Mammary epithelial cell (primary cell): ENCODE measurements at regions not wholly inside any gene's neighbourhood (a gene's known extent, or its start where the extent isn't known, plus 50 kb on each side); places are given as distances from the start of the nearest gene placed in this dataset.

ENCODE experiments used
- CTCF ChIP-seq, 2 donors: IDR thresholded peaks in 1 of 2; conservative IDR thresholded peaks in 1 of 2; 2 replicates each; pipeline ENCODE4 v1.5.1; 2011 to 2012; ENCODE audit warnings: inconsistent platforms in 2 of 2, low read length in 2 of 2, mild to moderate bottlenecking in 2 of 2, control low read depth in 1 of 2, low read depth in 1 of 2; ENCODE audit not compliant: insufficient read depth in 1 of 2; ENCODE audit errors: extremely low read depth in 1 of 2
- EZH2 ChIP-seq: IDR thresholded peaks from 2 replicates; pipeline ENCODE4 v1.6.1; 2012; ENCODE audit warnings: low read length, inconsistent platforms, borderline replicate concordance

GRCh38 chr1:96367791-96368190, 353.8 kb upstream of the PTBP2 start:
- TF ChIP-seq CTCF (conservative IDR thresholded peaks at IDR 0.05 in 1 of 2, IDR thresholded peaks at IDR 0.05 in 1 of 2; ENCODE audit: extremely low read depth in 1 of 2, insufficient read depth in 1 of 2, low read depth in 1 of 2, low read length in 2 of 2) (no peak), EZH2 (no peak)
